ENCODE measurements at regions not wholly inside any gene's neighbourhood (a gene's known extent, or its start where the extent isn't known, plus 50 kb on each side); places are given as distances from the start of the nearest gene placed in this dataset.

GRCh38 chr2:106274668-106275067 lies 80.6 kb upstream of the UXS1 start:
- no peak for DNase-seq (ENCODE audit: low spot score in 2 of 2, unreplicated experiment in 2 of 2)
- H3K4me3 Mint-ChIP-seq, result no peak overlapping the region
- no peak overlapping the region for H3K27ac Mint-ChIP-seq
- no peaks in the 10 kb centered on the region for H3K27me3 Mint-ChIP-seq (ENCODE audit: low read depth)
- TF ChIP-seq CTCF (IDR thresholded peaks at IDR 0.05; ENCODE audit: unreplicated experiment), result no peak
- peaks cover 4% of the 10 kb centered on the region for H3K9me3 Mint-ChIP-seq
- peaks cover 15% of the 10 kb centered on the region for H3K4me1 Mint-ChIP-seq
- no peaks in the 10 kb centered on the region for H3K36me3 Mint-ChIP-seq

GRCh38 chr2:106272216-106272807 lies 78.2 kb upstream of the UXS1 start:
- Mint-ChIP-seq H3K4me1 (peaks cover 5% of the 10 kb centered on the region), H3K4me3 (no peak overlapping the region), H3K9me3 (peaks cover 4% of the 10 kb centered on the region), H3K36me3 (no peaks in the 10 kb centered on the region), H3K27me3 (ENCODE audit: low read depth) (no peaks in the 10 kb centered on the region), H3K27ac (no peak overlapping the region)
- TF ChIP-seq CTCF (IDR thresholded peaks at IDR 0.05; ENCODE audit: unreplicated experiment), result no peak
- no peak for DNase-seq (ENCODE audit: low spot score in 2 of 2, unreplicated experiment in 2 of 2)

- Mint-ChIP-seq H3K4me1 (peaks cover 5% of the 10 kb centered on the region), H3K9me3 (peaks cover 4% of the 10 kb centered on the region), H3K36me3 (no peaks in the 10 kb centered on the region), H3K27me3 (ENCODE audit: low read depth) (no peaks in the 10 kb centered on the region), H3K27ac (no peak overlapping the region), H3K4me3 (no peak overlapping the region)
- no peak for TF ChIP-seq CTCF (IDR thresholded peaks at IDR 0.05; ENCODE audit: unreplicated experiment)
- DNase-seq (ENCODE audit: low spot score in 2 of 2, unreplicated experiment in 2 of 2), result no peak
Measured at GRCh38 chr2:106270471-106270891, 76.4 kb upstream of the UXS1 start.

GRCh38 chr2:106269591-106270291 lies 75.6 kb upstream of the UXS1 start:
- H3K27ac Mint-ChIP-seq, result no peak overlapping the region
- peaks cover 4% of the 10 kb centered on the region for H3K9me3 Mint-ChIP-seq
- no peak for TF ChIP-seq CTCF (IDR thresholded peaks at IDR 0.05; ENCODE audit: unreplicated experiment)
- H3K36me3 Mint-ChIP-seq, result no peaks in the 10 kb centered on the region
- no peak overlapping the region for H3K4me3 Mint-ChIP-seq
- H3K27me3 Mint-ChIP-seq (ENCODE audit: low read depth), result no peaks in the 10 kb centered on the region
- peaks cover 5% of the 10 kb centered on the region for H3K4me1 Mint-ChIP-seq
- DNase-seq (ENCODE audit: low spot score in 2 of 2, unreplicated experiment in 2 of 2), result no peak

GRCh38 chr2:106267997-106268396 lies 73.9 kb upstream of the UXS1 start:
- no peak overlapping the region for H3K4me3 Mint-ChIP-seq

More at GRCh38 chr2:106267997-106268396, 73.9 kb upstream of the UXS1 start:
- TF ChIP-seq CTCF (IDR thresholded peaks at IDR 0.05; ENCODE audit: unreplicated experiment), result no peak
- Mint-ChIP-seq H3K27me3 (ENCODE audit: low read depth) (no peaks in the 10 kb centered on the region), H3K4me1 (peaks cover 12% of the 10 kb centered on the region), H3K36me3 (no peaks in the 10 kb centered on the region), H3K27ac (peak overlapping the region; percentile 26), H3K9me3 (peaks cover 4% of the 10 kb centered on the region)
- DNase-seq (ENCODE audit: low spot score in 2 of 2, unreplicated experiment in 2 of 2), result no peak
